Testis (tissue), 2 donors: ENCODE measurements at regions not wholly inside any gene's neighbourhood (a gene's known extent, or its start where the extent isn't known, plus 50 kb on each side); places are given as distances from the start of the nearest gene placed in this dataset.

ENCODE experiments used
- DNase-seq: peaks from one replicate; pipeline ENCODE4 v3.0.0-alpha.2; 2019
- H3K27ac ChIP-seq, 2 donors: fragments of 200-600 bp; sonication (generic); one replicate each; pipeline ENCODE4 v1.5.1; 2019
- H3K27me3 ChIP-seq: fragments of 200-600 bp; sonication (generic); one replicate; pipeline ENCODE4 v1.5.1; 2019
- H3K36me3 ChIP-seq: fragments of 200-600 bp; sonication (generic); one replicate; pipeline ENCODE4 v1.5.1; 2017; ENCODE audit warnings: low read depth; ENCODE audit errors: missing control alignments
- H3K4me1 ChIP-seq: fragments of 200-600 bp; sonication (generic); one replicate; pipeline ENCODE4 v1.5.1; 2019
- H3K4me3 ChIP-seq, 2 donors: fragments of 200-600 bp; sonication (generic); one replicate each; pipeline ENCODE4 v1.5.1; 2017 to 2019
- H3K9me3 ChIP-seq: fragments of 200-600 bp; sonication (generic); one replicate; pipeline ENCODE4 v1.5.1; 2017
- CTCF ChIP-seq, 3 experiments: fragments of 450-650 bp in 2 of 3; fragments of 200-600 bp in 1 of 3; sonication (generic) in 1 of 3; IDR thresholded peaks; one replicate each; pipeline ENCODE4 v1.5.1; 2016 to 2019; ENCODE audit warnings: antibody characterized with exemption in 3 of 3, mild to moderate bottlenecking in 2 of 3, moderate library complexity in 1 of 3
- POLR2A ChIP-seq: fragments of 450-650 bp; IDR thresholded peaks from one replicate; pipeline ENCODE4 v1.6.1; 2017; ENCODE audit warnings: antibody characterized with exemption, mild to moderate bottlenecking, moderate library complexity
- WGBS, 2 donors: methylation state at CpG; one replicate each; pipeline ENCODE4 v1.1.5; 2018; 5-methylcytosine and 5-hydroxymethylcytosine counted together
- intact Hi-C: fragments of 100-400 bp; cut with DNase I; formaldehyde crosslinking; loops from one replicate; pipeline ENCODE4 v1.15.1; 2023; ENCODE audit warnings: low total_unique reads

GRCh38 chr1:212208978-212209644 lies 76.1 kb upstream of the PPP2R5A start:
- 77 to 86% methylated on average over 2 of the region's 2 CpGs for WGBS, 2 donors
- intact Hi-C loops: no loop called here

GRCh38 chr1:212211371-212211770 lies 73.8 kb upstream of the PPP2R5A start:
- H3K9me3 ChIP-seq: no peaks in the 10 kb centered on the region
- intact Hi-C loops: no loop called here
- WGBS, 2 donors: 95 to 98% methylated on average over 4 of the region's 4 CpGs
- TF ChIP-seq POLR2A: no peak
- no peak for TF ChIP-seq CTCF (IDR thresholded peaks at IDR 0.05)
- H3K36me3 ChIP-seq: no peaks in the 10 kb centered on the region
- no peak overlapping the region for H3K27ac ChIP-seq
- H3K4me3 ChIP-seq: no peak overlapping the region
- no peaks in the 10 kb centered on the region for H3K27me3 ChIP-seq
- H3K4me1 ChIP-seq: no peaks in the 10 kb centered on the region
- DNase-seq: no peak

More at GRCh38 chr1:212208978-212209644, 76.1 kb upstream of the PPP2R5A start:
- TF ChIP-seq POLR2A: no peak
- no peak for TF ChIP-seq CTCF (IDR thresholded peaks at IDR 0.05)
- no peaks in the 10 kb centered on the region for H3K36me3 ChIP-seq
- no peaks in the 10 kb centered on the region for H3K27me3 ChIP-seq
- H3K27ac ChIP-seq: no peak overlapping the region
- DNase-seq: no peak
- no peak overlapping the region for H3K4me3 ChIP-seq
- H3K9me3 ChIP-seq: no peaks in the 10 kb centered on the region
- no peaks in the 10 kb centered on the region for H3K4me1 ChIP-seq

- no peak overlapping the region for H3K27ac ChIP-seq
- H3K4me1 ChIP-seq: no peaks in the 10 kb centered on the region
- intact Hi-C loops: no loop called here
- WGBS, 2 donors: 94 to 96% methylated on average over 4 of the region's 4 CpGs
- no peaks in the 10 kb centered on the region for H3K9me3 ChIP-seq
- no peaks in the 10 kb centered on the region for H3K27me3 ChIP-seq
- no peaks in the 10 kb centered on the region for H3K36me3 ChIP-seq
- H3K4me3 ChIP-seq: no peak overlapping the region
- no peak for DNase-seq
- TF ChIP-seq POLR2A (no peak), CTCF (IDR thresholded peaks at IDR 0.05) (no peak)
These were observed 72.9 kb upstream of the PPP2R5A start for GRCh38 chr1:212212343-212212742.

GRCh38 chr1:212212906-212213305 lies 72.3 kb upstream of the PPP2R5A start:
- Histone ChIP-seq H3K4me3 (no peak overlapping the region), H3K9me3 (no peaks in the 10 kb centered on the region), H3K27me3 (no peaks in the 10 kb centered on the region), H3K27ac (no peak overlapping the region), H3K4me1 (no peaks in the 10 kb centered on the region), H3K36me3 (no peaks in the 10 kb centered on the region)
- TF ChIP-seq POLR2A (no peak), CTCF (IDR thresholded peaks at IDR 0.05) (no peak)
- intact Hi-C loops: no loop called here
- no peak for DNase-seq
- 58 to 75% methylated on average over 7 of the region's 7 CpGs for WGBS, 2 donors

GRCh38 chr1:212213784-212214183 lies 71.4 kb upstream of the PPP2R5A start:
- H3K27ac ChIP-seq: no peak overlapping the region
- H3K9me3 ChIP-seq: no peaks in the 10 kb centered on the region
- no peaks in the 10 kb centered on the region for H3K4me1 ChIP-seq
- WGBS, 2 donors: 93 to 96% methylated on average over 2 of the region's 2 CpGs
- TF ChIP-seq CTCF (IDR thresholded peaks at IDR 0.05) (no peak), POLR2A (no peak)
- no peak overlapping the region for H3K4me3 ChIP-seq
- intact Hi-C loops: no loop called here
- DNase-seq: no peak
- H3K36me3 ChIP-seq: no peaks in the 10 kb centered on the region
- no peaks in the 10 kb centered on the region for H3K27me3 ChIP-seq
